ENCODE measurements at regions not wholly inside any gene's neighbourhood (a gene's known extent, or its start where the extent isn't known, plus 50 kb on each side); places are given as distances from the start of the nearest gene placed in this dataset.

- TF ChIP-seq ZNF462 (CRISPR knock-in tag; IDR thresholded peaks at IDR 0.05) (no peak), EZH2phosphoT487 (IDR thresholded peaks at IDR 0.05; ENCODE audit: unreplicated experiment) (no peak), NANOG (IDR thresholded peaks at IDR 0.05; ENCODE audit: borderline replicate concordance) (no peak), STAT1 (IDR thresholded peaks at IDR 0.05; ENCODE audit: unreplicated experiment) (no peak), JUNB (IDR thresholded peaks at IDR 0.05; ENCODE audit: unreplicated experiment) (no peak), CTCF (conservative IDR thresholded peaks at IDR 0.05; ENCODE audit: low read depth in 2 of 2) (no peak), ETS1 (IDR thresholded peaks at IDR 0.05) (no peak), ZNF114 (CRISPR knock-in tag; IDR thresholded peaks at IDR 0.05) (no peak)
Observed at GRCh38 chr6:74939721-74940620, 265.9 kb downstream of the COL12A1 start (continued).

Data from GM23338 (cell line).